Neural cell (in vitro differentiated cells): ENCODE measurements at regions not wholly inside any gene's neighbourhood (a gene's known extent, or its start where the extent isn't known, plus 50 kb on each side); places are given as distances from the start of the nearest gene placed in this dataset.

Experiments
- H2AFZ ChIP-seq: fragments of 200-600, 300-800 bp; sonication (generic), shearing (Covaris generic); 2 replicates; pipeline ENCODE4 v1.6.0; 2014; ENCODE audit warnings: low read depth, mild to moderate bottlenecking, antibody characterized with exemption, low read length, moderate library complexity
- H3F3A ChIP-seq: fragments of 200-600 bp; shearing (Covaris generic); 2 replicates; pipeline ENCODE4 v1.6.1; 2016; ENCODE audit warnings: mild to moderate bottlenecking, moderate library complexity, mixed read lengths, antibody characterized with exemption, low read length; ENCODE audit not compliant: insufficient read depth, poor library complexity, severe bottlenecking
- H3K27ac ChIP-seq: fragments of 200-600, 300-800 bp; sonication (generic), shearing (Covaris generic); 2 replicates; pipeline ENCODE4 v1.5.1; 2014; ENCODE audit warnings: mild to moderate bottlenecking, low read length, moderate library complexity
- H3K27me3 ChIP-seq: fragments of 300-800, 200-600 bp; sonication (generic), shearing (Covaris generic); 2 replicates; pipeline ENCODE4 v1.6.0; 2014; ENCODE audit warnings: mild to moderate bottlenecking, low read depth, low read length, moderate library complexity; ENCODE audit not compliant: insufficient read depth
- H3K36me3 ChIP-seq: fragments of 300-800, 200-600 bp; sonication (generic), shearing (Covaris generic); 2 replicates; pipeline ENCODE4 v1.5.1; 2014; ENCODE audit warnings: mild to moderate bottlenecking, antibody characterized with exemption, low read length, moderate library complexity; ENCODE audit not compliant: insufficient read depth
- H3K4me2 ChIP-seq: fragments of 300-800, 200-600 bp; sonication (generic), shearing (Covaris generic); 2 replicates; pipeline ENCODE4 v1.6.0; 2014; ENCODE audit warnings: mild to moderate bottlenecking, low read length
- H3K4me3 ChIP-seq: fragments of 300-800, 200-600 bp; sonication (generic), shearing (Covaris generic); 2 replicates; pipeline ENCODE4 v1.5.1; 2014; ENCODE audit warnings: mild to moderate bottlenecking, low read length, moderate library complexity
- H3K79me2 ChIP-seq: fragments of 200-600 bp; shearing (Covaris generic); replicated peaks from 2 replicates; pipeline ENCODE4 v1.6.0; 2014; ENCODE audit warnings: mild to moderate bottlenecking, low read length, moderate library complexity; ENCODE audit not compliant: insufficient read depth
- H3K9ac ChIP-seq: fragments of 300-800, 200-600 bp; sonication (generic), shearing (Covaris generic); 2 replicates; pipeline ENCODE4 v1.6.1; 2016; ENCODE audit warnings: mild to moderate bottlenecking, low read length, mixed read lengths
- H3K9me2 ChIP-seq: fragments of 200-600 bp; shearing (Covaris generic); 2 replicates; pipeline ENCODE4 v1.6.1; 2016; ENCODE audit warnings: mild to moderate bottlenecking, low read length, mixed read lengths; ENCODE audit not compliant: insufficient read depth
- H3K9me3 ChIP-seq: fragments of 200-600, 300-800 bp; sonication (generic), shearing (Covaris generic); 2 replicates; pipeline ENCODE4 v1.6.1; 2016; ENCODE audit warnings: mild to moderate bottlenecking, mixed run types, low read length, moderate library complexity, mixed read lengths
- H4K20me1 ChIP-seq: fragments of 200-600 bp; shearing (Covaris generic); 2 replicates; pipeline ENCODE4 v1.6.1; 2016; ENCODE audit warnings: mild to moderate bottlenecking, mixed run types; ENCODE audit not compliant: insufficient read depth
- EP300 ChIP-seq: fragments of 450-650 bp; conservative IDR thresholded peaks from 2 replicates; pipeline ENCODE4 v1.6.1; 2014; ENCODE audit warnings: antibody characterized with exemption, mild to moderate bottlenecking, moderate library complexity; ENCODE audit not compliant: poor library complexity, severe bottlenecking
- EZH2 ChIP-seq: fragments of 200-600, 300-800 bp; shearing (Covaris generic), sonication (generic); IDR thresholded peaks from 2 replicates; pipeline ENCODE4 v1.6.1; 2014; ENCODE audit warnings: antibody characterized with exemption, low read length, borderline replicate concordance, mild to moderate bottlenecking; ENCODE audit not compliant: insufficient read depth, poor library complexity, severe bottlenecking
- MXI1 ChIP-seq: fragments of 450-650 bp; conservative IDR thresholded peaks from 2 replicates; pipeline ENCODE4 v1.6.1; 2014; ENCODE audit warnings: antibody characterized with exemption, mild to moderate bottlenecking; ENCODE audit not compliant: poor library complexity, severe bottlenecking
- POLR2AphosphoS5 ChIP-seq: IDR thresholded peaks from 2 replicates; pipeline ENCODE4 v1.6.1; 2012
- RAD21 ChIP-seq: fragments of 450-650 bp; conservative IDR thresholded peaks from 2 replicates; pipeline ENCODE4 v1.6.1; 2014; ENCODE audit warnings: antibody characterized with exemption, mild to moderate bottlenecking, moderate library complexity
- SMC3 ChIP-seq: fragments of 450-650 bp; conservative IDR thresholded peaks from 2 replicates; pipeline ENCODE4 v1.6.1; 2014; ENCODE audit warnings: antibody characterized with exemption, mild to moderate bottlenecking, moderate library complexity; ENCODE audit not compliant: poor library complexity
- TAF1 ChIP-seq: IDR thresholded peaks from 2 replicates; pipeline ENCODE4 v1.6.1; 2012; ENCODE audit warnings: low read depth
- TF ChIP-seq, protein P1 (sequence below): fragments of 450-650 bp; IDR thresholded peaks from 2 replicates; pipeline ENCODE4 v1.5.1; 2014; ENCODE audit warnings: antibody characterized with exemption, mild to moderate bottlenecking, moderate library complexity; ENCODE audit not compliant: poor library complexity, severe bottlenecking
- TF ChIP-seq, protein P2 (sequence below): IDR thresholded peaks from 2 replicates; pipeline ENCODE4 v1.6.1; 2012; ENCODE audit warnings: borderline replicate concordance

DNA sequence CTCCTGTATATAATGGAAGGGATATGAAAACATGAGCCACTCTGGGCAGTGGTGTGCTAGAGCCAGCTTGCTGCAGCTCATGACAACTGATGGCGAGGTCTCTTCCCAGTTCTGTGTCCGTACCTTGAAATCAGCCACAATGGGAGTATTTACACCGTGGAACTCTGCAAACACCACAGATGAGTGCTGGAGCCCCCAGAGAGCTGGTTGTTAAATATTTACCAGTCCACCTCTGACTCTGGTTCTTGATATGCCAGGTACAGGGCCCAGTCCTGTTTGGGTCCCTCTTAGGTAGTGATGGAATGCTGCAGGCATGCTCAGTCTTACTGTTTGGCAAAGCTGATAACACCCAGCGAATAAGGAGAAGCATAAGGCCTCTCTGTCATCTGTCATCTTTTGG lies 116.1 kb upstream of the GLI2 start:
- Histone ChIP-seq H3K4me2 (no peak overlapping the region), H2AFZ (no peak overlapping the region), H3K4me3 (no peak overlapping the region), H3K27ac (no peak overlapping the region), H3K36me3 (no peaks in the 10 kb centered on the region), H3K79me2 (no peaks in the 10 kb centered on the region), H4K20me1 (no peaks in the 10 kb centered on the region), H3K9me3 (no peaks in the 10 kb centered on the region), H3F3A (no peaks in the 10 kb centered on the region), H3K9ac (no peak overlapping the region), H3K9me2 (no peaks in the 10 kb centered on the region), H3K27me3 (no peaks in the 10 kb centered on the region)
- TF ChIP-seq RAD21, result no peak

DNA sequence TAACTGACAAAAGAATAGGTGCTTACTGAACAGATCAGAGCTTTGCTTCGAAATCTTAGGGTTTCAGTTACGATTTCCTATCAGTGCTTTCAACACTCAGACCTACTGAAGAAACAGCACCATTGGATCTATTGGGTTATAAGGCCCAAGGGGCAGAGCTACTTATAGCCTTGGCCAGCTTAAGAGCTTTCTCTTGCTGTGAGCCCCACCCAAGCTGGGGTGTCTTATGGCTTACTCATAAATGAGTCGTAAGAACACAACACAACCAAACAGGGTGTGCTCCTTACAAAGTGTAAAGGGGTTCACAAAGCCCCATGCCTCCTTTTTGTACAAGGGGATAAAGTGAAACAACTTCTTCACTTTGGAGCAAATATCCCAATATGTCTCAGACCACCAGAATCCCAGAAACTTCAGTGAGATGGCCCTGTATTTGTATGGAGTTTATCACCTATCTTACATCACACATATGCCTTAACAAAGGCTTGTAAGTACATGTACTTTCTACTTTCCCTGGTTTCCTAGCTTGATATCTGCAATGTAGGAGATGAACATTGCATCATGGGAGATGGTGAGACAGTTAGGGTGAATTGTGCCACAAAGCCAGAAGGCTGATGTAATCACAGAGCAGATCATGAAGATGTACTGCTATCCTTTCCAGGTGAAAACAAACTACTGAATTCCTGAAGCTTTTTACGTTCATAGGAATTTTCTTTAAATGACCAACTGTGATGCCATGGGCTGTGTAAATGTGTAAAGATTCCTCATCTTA lies 115.5 kb upstream of the GLI2 start:
- H3K9ac ChIP-seq, result no peak overlapping the region
- H3K4me3 ChIP-seq, result no peak overlapping the region
- no peaks in the 10 kb centered on the region for H3K36me3 ChIP-seq
- no peaks in the 10 kb centered on the region for H3K9me3 ChIP-seq
- no peak overlapping the region for H3K4me2 ChIP-seq
- no peaks in the 10 kb centered on the region for H3F3A ChIP-seq
- no peak overlapping the region for H3K27ac ChIP-seq
- H3K79me2 ChIP-seq, result no peaks in the 10 kb centered on the region
- no peak overlapping the region for H2AFZ ChIP-seq
- H3K9me2 ChIP-seq, result no peaks in the 10 kb centered on the region
- TF ChIP-seq EZH2, result no peak
- no peak for TF ChIP-seq POLR2AphosphoS5
- TF ChIP-seq SMC3, result no peak
- TF ChIP-seq, protein P1, sequence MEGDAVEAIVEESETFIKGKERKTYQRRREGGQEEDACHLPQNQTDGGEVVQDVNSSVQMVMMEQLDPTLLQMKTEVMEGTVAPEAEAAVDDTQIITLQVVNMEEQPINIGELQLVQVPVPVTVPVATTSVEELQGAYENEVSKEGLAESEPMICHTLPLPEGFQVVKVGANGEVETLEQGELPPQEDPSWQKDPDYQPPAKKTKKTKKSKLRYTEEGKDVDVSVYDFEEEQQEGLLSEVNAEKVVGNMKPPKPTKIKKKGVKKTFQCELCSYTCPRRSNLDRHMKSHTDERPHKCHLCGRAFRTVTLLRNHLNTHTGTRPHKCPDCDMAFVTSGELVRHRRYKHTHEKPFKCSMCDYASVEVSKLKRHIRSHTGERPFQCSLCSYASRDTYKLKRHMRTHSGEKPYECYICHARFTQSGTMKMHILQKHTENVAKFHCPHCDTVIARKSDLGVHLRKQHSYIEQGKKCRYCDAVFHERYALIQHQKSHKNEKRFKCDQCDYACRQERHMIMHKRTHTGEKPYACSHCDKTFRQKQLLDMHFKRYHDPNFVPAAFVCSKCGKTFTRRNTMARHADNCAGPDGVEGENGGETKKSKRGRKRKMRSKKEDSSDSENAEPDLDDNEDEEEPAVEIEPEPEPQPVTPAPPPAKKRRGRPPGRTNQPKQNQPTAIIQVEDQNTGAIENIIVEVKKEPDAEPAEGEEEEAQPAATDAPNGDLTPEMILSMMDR, result no peak
- no peak for TF ChIP-seq TAF1
- TF ChIP-seq, protein P2, sequence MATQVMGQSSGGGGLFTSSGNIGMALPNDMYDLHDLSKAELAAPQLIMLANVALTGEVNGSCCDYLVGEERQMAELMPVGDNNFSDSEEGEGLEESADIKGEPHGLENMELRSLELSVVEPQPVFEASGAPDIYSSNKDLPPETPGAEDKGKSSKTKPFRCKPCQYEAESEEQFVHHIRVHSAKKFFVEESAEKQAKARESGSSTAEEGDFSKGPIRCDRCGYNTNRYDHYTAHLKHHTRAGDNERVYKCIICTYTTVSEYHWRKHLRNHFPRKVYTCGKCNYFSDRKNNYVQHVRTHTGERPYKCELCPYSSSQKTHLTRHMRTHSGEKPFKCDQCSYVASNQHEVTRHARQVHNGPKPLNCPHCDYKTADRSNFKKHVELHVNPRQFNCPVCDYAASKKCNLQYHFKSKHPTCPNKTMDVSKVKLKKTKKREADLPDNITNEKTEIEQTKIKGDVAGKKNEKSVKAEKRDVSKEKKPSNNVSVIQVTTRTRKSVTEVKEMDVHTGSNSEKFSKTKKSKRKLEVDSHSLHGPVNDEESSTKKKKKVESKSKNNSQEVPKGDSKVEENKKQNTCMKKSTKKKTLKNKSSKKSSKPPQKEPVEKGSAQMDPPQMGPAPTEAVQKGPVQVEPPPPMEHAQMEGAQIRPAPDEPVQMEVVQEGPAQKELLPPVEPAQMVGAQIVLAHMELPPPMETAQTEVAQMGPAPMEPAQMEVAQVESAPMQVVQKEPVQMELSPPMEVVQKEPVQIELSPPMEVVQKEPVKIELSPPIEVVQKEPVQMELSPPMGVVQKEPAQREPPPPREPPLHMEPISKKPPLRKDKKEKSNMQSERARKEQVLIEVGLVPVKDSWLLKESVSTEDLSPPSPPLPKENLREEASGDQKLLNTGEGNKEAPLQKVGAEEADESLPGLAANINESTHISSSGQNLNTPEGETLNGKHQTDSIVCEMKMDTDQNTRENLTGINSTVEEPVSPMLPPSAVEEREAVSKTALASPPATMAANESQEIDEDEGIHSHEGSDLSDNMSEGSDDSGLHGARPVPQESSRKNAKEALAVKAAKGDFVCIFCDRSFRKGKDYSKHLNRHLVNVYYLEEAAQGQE, result no peak
- no peak for TF ChIP-seq MXI1
- no peak for TF ChIP-seq EP300
- no peak for TF ChIP-seq RAD21
- no peaks in the 10 kb centered on the region for H4K20me1 ChIP-seq
- no peaks in the 10 kb centered on the region for H3K27me3 ChIP-seq
